Naive B cell (primary cell): ENCODE measurements at regions not wholly inside any gene's neighbourhood (a gene's known extent, or its start where the extent isn't known, plus 50 kb on each side); places are given as distances from the start of the nearest gene placed in this dataset.

Experiments used
- ATAC-seq, 2 donors: fragments of 150-1000 bp; cut with Tn5 transposase; 2 replicates each; pipeline ENCODE4 v1.10.0; 2021; ENCODE audit warnings: low read depth in 2 of 2, mild to moderate bottlenecking in 2 of 2, moderate library complexity in 2 of 2
- DNase-seq: peaks from one replicate; pipeline ENCODE4 v3.0.0; 2022
- H3K27ac Mint-ChIP-seq, 6 donors: one replicate each; pipeline ENCODE4 v1.8.0; 2020 to 2022; ENCODE audit warnings: mild to moderate bottlenecking in 6 of 6, mixed read lengths in 6 of 6, moderate library complexity in 5 of 6, inconsistent platforms in 2 of 6
- H3K27me3 Mint-ChIP-seq, 3 donors: one replicate each; pipeline ENCODE4 v1.8.0; 2021 to 2022; ENCODE audit warnings: mixed read lengths in 3 of 3, mild to moderate bottlenecking in 1 of 3
- H3K36me3 Mint-ChIP-seq, 2 donors: one replicate each; pipeline ENCODE4 v1.8.0; 2020 to 2022; ENCODE audit warnings: mixed read lengths in 2 of 2, inconsistent platforms in 1 of 2, mild to moderate bottlenecking in 1 of 2
- H3K4me1 Mint-ChIP-seq, 3 donors: one replicate each; pipeline ENCODE4 v1.8.0; 2020 to 2022; ENCODE audit warnings: mixed read lengths in 3 of 3, inconsistent platforms in 1 of 3, mild to moderate bottlenecking in 1 of 3, moderate library complexity in 1 of 3
- H3K4me3 Mint-ChIP-seq, 8 donors: one replicate each; pipeline ENCODE4 v1.8.0; 2020 to 2022; ENCODE audit warnings: mild to moderate bottlenecking in 8 of 8, mixed read lengths in 8 of 8, moderate library complexity in 8 of 8, inconsistent platforms in 2 of 8
- H3K9me3 Mint-ChIP-seq, 7 donors: one replicate each; pipeline ENCODE4 v1.8.0; 2020 to 2022; ENCODE audit warnings: mixed read lengths in 7 of 7, mild to moderate bottlenecking in 5 of 7, inconsistent platforms in 2 of 7, moderate library complexity in 1 of 7

DNA sequence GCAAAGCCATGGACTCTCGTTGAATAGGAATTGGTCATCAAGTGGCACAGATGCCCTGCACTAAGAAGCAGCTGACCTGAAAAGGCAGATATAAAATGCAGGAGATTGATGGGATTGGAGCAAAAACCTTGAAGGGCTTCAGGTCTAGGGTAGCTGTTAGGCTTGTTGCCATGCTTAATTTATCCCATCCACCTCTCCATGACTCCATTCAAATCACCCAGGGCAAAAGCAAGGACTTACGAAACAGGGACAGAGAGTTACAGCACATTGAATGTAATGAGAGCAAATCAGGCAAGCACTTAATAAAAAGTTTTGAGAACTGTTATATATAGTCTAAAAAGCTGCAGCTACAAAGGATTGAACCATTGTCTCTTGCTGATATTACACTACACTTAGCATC lies 298.2 kb upstream of the ESRRG start:
- H3K9me3 Mint-ChIP-seq = peaks cover 0 to 8% (median 3%) of the 10 kb centered on the region in 7 donors
- H3K4me1 Mint-ChIP-seq = no peaks in the 10 kb centered on the region
- peaks cover 0 to 7% of the 10 kb centered on the region in 2 donors for H3K36me3 Mint-ChIP-seq
- DNase-seq (no peak), ATAC-seq (no peak)
- no peak overlapping the region for H3K4me3 Mint-ChIP-seq
- peaks cover 14 to 31% (median 17%) of the 10 kb centered on the region in 3 donors for H3K27me3 Mint-ChIP-seq
- H3K27ac Mint-ChIP-seq = no peak overlapping the region

DNA sequence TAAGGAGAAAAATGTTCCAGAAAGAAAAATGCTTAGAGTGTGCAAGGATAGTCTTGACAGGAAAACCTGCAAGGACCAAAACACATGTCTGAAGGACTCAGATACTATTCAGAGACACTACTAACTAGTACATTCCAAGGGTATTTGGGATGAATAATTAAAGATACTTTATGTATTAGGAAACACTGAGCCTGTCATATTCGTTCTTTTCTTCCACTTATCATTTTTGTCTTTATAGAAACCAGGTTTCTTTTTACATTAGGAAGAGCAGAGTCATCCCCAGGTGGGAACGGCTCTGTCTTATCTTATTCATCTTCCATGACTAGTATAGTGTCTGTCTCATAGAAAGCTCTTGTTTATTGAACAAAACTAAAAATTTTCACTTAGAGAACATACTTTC lies 296.2 kb upstream of the ESRRG start:
- DNase-seq (no peak), ATAC-seq (no peak)
- Mint-ChIP-seq H3K4me3 (no peak overlapping the region), H3K4me1 (no peaks in the 10 kb centered on the region), H3K36me3 (peaks cover 0 to 7% of the 10 kb centered on the region in 2 donors), H3K27ac (no peak overlapping the region), H3K9me3 (peaks cover 0 to 6% (median 2%) of the 10 kb centered on the region in 7 donors), H3K27me3 (peaks cover 12 to 25% (median 14%) of the 10 kb centered on the region in 3 donors)

DNA sequence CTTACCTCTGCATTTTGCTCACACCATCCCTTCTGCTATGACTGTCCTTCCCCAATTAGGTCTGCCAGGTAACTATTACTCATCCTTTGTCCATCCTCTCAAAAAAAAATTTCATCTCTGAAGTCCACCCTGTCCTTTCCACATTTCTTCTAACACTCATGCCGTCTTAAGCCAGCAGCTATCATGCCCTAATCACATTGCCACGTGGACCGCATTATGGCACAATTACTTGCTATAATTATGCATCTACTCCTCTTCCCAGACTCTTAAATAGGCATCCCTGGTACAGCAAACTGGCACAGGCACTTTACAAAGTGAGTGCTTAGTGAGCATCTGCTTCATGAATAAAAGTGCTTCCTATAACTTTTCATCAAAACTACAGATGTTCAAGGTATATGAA lies 295.4 kb upstream of the ESRRG start:
- Mint-ChIP-seq H3K4me1 (no peaks in the 10 kb centered on the region), H3K9me3 (peaks cover 0 to 6% (median 0%) of the 10 kb centered on the region in 7 donors), H3K27me3 (peaks cover 8 to 24% (median 11%) of the 10 kb centered on the region in 3 donors), H3K27ac (no peak overlapping the region), H3K4me3 (peak overlapping the region in 1 of 8 donors; percentile 5), H3K36me3 (peaks cover 0 to 7% of the 10 kb centered on the region in 2 donors)
- ATAC-seq (no peak), DNase-seq (no peak)

DNA sequence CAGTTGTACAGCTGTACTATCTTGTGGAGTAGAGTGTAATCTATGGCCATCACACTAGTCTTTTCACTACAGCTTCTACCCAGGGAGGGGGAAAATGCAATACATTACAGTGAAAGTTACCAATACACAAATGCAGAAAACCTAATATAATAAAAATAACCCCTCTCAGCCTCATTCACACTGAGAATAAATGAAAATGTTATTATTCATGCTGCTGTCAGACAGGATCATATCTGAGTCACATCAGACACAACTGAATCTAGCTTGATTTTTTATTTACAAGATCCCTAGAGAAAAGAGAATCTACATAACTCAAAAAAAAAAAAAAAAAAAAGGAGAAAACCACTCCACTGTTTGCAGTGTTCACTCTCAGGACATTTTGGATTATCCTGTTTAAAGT lies 293.9 kb upstream of the ESRRG start:
- Mint-ChIP-seq H3K36me3 (no peaks in the 10 kb centered on the region), H3K4me3 (no peak overlapping the region), H3K27ac (no peak overlapping the region), H3K27me3 (peaks cover 0 to 25% (median 15%) of the 10 kb centered on the region in 3 donors), H3K4me1 (no peaks in the 10 kb centered on the region), H3K9me3 (peaks cover 0 to 3% (median 0%) of the 10 kb centered on the region in 7 donors)
- no peak for DNase-seq
- ATAC-seq = no peak

DNA sequence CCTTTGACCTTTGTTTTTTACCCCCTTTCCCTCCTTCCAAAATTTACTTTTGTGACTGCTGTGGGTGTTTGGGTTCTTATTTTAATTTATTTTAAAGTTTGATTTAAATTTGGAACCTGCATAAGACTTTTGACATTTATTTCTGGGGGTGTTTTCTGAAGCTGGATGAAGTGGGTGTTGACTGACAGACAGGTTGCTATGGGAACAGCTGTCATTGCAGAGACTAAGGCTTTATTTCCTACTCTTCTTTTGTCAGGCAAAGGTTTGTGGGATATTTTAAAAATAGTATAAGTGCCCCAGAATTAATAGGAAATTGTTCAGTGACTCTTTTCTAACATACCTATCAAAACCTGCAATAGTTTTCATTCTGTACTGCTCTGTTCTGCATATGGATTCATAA lies 290.8 kb upstream of the ESRRG start:
- no peaks in the 10 kb centered on the region for H3K36me3 Mint-ChIP-seq
- DNase-seq (no peak), ATAC-seq (no peak)
- H3K4me1 Mint-ChIP-seq = no peaks in the 10 kb centered on the region
- H3K9me3 Mint-ChIP-seq = peaks cover 0 to 5% (median 0%) of the 10 kb centered on the region in 7 donors
- H3K4me3 Mint-ChIP-seq = no peak overlapping the region
- H3K27ac Mint-ChIP-seq = no peak overlapping the region
- peaks cover 0 to 16% (median 4%) of the 10 kb centered on the region in 3 donors for H3K27me3 Mint-ChIP-seq

DNA sequence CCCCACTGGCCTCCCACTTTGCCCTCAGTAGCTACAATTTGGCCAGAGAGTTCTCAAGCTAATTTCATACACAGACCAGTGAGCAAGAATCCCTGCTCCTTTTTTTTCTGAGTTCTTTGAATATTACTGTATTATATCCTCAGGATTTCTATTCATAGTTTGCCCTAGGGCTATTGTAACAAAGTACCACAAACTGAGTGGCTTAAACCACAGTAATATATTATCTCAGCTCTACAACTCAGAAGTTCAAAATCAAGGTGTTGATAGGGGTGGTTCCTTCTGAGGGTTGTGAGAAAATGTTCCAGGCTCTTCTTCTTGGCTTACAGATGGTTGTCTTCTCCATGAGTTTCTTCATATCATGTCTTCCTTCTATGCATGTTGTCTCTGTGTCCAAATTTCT lies 289.4 kb upstream of the ESRRG start:
- Mint-ChIP-seq H3K4me3 (no peak overlapping the region), H3K36me3 (no peaks in the 10 kb centered on the region), H3K4me1 (no peaks in the 10 kb centered on the region), H3K9me3 (peaks cover 0 to 5% (median 0%) of the 10 kb centered on the region in 7 donors), H3K27me3 (peaks cover 0 to 8% (median 7%) of the 10 kb centered on the region in 3 donors), H3K27ac (no peak overlapping the region)
- no peak for DNase-seq
- ATAC-seq = no peak

DNA sequence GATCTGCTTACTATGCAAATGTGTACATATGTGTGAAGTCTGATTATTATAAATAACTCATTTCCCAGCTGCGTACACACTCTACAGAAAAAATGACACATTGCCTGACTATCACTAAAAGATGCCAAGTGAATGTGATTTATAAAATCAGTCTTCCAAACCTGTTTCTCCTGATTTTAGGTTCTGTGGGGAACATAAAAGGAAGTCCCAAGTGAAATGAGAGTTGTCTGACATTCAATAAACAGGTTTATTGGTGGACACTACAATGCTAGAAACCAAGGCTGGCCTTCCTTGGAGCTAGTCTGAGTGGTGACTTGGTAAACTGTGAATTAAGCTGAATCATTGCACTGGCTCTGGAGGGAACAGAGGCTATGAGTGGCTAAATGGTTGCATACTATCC lies 287.9 kb upstream of the ESRRG start:
- Mint-ChIP-seq H3K27me3 (peaks cover 0 to 8% (median 7%) of the 10 kb centered on the region in 3 donors), H3K27ac (no peak overlapping the region), H3K9me3 (peaks cover 0 to 5% (median 0%) of the 10 kb centered on the region in 7 donors), H3K4me3 (no peak overlapping the region), H3K4me1 (no peaks in the 10 kb centered on the region), H3K36me3 (no peaks in the 10 kb centered on the region)
- no peak for ATAC-seq
- DNase-seq = no peak

DNA sequence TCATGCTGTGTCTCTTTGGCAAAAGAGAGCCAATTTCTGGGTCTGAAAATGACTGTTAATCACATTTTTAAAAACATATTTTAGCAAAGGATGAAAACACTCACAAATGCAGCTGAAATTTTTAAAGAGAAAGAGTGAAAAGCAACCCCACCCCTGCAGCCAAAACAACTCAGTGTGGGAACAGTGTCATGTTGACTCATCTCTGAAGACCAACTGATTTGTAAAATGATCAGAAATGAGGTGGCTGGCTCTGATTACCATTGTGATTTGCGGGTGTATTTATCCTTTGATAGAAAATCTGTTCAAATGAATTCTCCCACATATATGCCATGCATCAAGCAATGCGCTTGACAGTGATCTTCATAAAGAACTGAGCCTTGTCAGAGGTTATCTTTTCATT lies 287.0 kb upstream of the ESRRG start:
- Mint-ChIP-seq H3K9me3 (peaks cover 0 to 7% (median 0%) of the 10 kb centered on the region in 7 donors), H3K36me3 (no peaks in the 10 kb centered on the region), H3K4me3 (no peak overlapping the region), H3K27ac (no peak overlapping the region), H3K27me3 (peaks cover 0 to 8% (median 7%) of the 10 kb centered on the region in 3 donors), H3K4me1 (no peaks in the 10 kb centered on the region)
- ATAC-seq (no peak), DNase-seq (no peak)

DNA sequence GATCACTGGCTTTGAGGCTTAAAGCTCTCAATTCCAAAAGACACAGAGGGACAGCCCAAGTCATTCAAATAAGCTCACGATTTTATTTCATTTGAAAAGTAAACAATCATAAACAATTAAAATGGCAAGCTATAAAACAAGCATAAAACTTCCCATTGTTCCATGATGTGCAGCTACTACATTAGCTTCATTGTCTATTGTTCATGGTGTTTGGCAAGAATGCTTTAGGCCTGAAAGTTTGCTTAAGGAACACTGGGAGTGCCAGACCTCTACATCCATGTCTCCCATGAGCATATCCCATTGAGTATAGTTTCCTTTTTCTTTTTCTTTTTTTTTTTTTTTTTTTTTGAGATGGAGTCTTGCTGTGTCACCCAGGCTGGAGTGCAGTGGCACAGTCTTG lies 286.1 kb upstream of the ESRRG start:
- ATAC-seq = no peak
- no peaks in the 10 kb centered on the region for H3K36me3 Mint-ChIP-seq
- H3K27me3 Mint-ChIP-seq = peaks cover 0 to 8% (median 7%) of the 10 kb centered on the region in 3 donors
- no peak overlapping the region for H3K27ac Mint-ChIP-seq
- H3K9me3 Mint-ChIP-seq = peaks cover 0 to 12% (median under 1%) of the 10 kb centered on the region in 7 donors
- no peak for DNase-seq
- no peaks in the 10 kb centered on the region for H3K4me1 Mint-ChIP-seq
- H3K4me3 Mint-ChIP-seq = no peak overlapping the region

DNA sequence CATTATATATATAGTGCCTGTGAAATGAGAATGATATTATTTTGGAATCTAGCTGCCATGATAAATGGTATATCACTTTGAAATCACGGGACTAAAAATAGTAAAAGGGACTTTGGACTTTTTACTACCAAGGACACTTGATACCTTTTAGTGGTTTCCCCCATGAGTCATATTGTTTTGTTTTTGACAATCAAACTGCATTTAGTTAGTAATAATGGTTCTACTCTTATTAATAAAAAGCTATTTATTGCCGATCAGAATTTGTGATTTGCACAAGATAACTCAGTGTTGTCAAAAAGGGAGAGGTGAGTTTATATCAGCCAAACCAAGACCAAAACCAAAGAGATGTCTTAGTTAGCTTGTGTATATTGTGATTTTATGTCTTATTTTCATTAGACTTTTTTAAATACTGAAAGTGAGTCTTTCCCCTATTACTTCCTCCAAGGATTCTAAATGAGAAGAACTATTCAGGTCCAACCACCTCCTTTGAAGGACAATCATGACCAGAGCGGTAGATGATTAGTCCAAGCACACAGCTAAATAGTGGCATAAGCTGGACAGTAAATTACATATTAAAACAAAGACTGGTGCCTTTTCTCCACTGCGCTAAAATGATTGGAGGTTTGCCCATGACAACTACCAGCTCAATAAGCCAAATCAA lies 281.7 kb upstream of the ESRRG start:
- H3K27me3 Mint-ChIP-seq = peaks cover 0 to 3% (median 0%) of the 10 kb centered on the region in 3 donors
- H3K4me1 Mint-ChIP-seq = no peaks in the 10 kb centered on the region
- peaks cover 0 to 11% (median 6%) of the 10 kb centered on the region in 7 donors for H3K9me3 Mint-ChIP-seq
- H3K36me3 Mint-ChIP-seq = no peaks in the 10 kb centered on the region
- no peak overlapping the region for H3K4me3 Mint-ChIP-seq
- ATAC-seq (no peak), DNase-seq (no peak)
- H3K27ac Mint-ChIP-seq = no peak overlapping the region

DNA sequence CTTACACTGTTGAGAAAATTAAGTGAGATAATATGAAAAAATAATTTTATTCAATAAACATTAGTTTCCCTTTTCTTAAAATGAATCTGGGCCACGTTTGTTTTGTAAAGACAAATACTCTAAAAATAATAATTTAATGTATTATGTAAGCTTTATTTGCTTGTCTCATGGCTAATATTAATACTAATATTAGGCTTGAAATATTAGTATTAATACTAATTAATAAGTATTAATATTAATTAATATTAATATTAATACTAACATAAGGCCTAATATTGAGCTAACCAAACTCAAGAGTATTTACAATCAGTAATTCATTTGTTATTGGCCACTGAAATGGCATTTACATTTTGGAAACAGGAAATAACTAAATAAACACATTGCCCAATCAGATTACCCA lies 280.1 kb upstream of the ESRRG start:
- no peaks in the 10 kb centered on the region for H3K4me1 Mint-ChIP-seq
- peaks cover 0 to 3% (median 0%) of the 10 kb centered on the region in 3 donors for H3K27me3 Mint-ChIP-seq
- DNase-seq (no peak), ATAC-seq (no peak)
- no peak overlapping the region for H3K4me3 Mint-ChIP-seq
- H3K36me3 Mint-ChIP-seq = no peaks in the 10 kb centered on the region
- H3K27ac Mint-ChIP-seq = no peak overlapping the region
- H3K9me3 Mint-ChIP-seq = peaks cover 0 to 11% (median 6%) of the 10 kb centered on the region in 7 donors

DNA sequence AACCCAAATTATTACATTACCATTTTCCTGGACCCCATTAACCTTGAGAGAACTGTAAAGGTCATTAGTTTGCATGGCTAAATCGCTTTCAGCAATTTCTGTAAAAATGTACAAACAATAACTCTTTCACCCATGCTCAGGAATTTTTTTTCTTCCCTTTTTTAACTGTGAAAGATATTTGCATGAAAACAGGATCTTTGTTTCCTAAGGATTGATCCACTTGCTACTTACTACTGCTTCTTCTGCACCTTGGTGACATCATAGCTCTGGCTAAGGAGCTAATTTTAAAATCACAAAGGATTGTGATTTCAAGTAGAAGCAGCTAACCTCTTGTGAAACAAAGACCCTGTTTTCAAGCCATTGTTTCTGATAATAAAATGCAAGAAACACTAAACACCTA lies 274.6 kb upstream of the ESRRG start:
- no peak for ATAC-seq
- H3K4me3 Mint-ChIP-seq = no peak overlapping the region
- no peak overlapping the region for H3K27ac Mint-ChIP-seq
- DNase-seq = no peak
- H3K4me1 Mint-ChIP-seq = no peaks in the 10 kb centered on the region
- peaks cover 0 to 8% (median 3%) of the 10 kb centered on the region in 7 donors for H3K9me3 Mint-ChIP-seq
- H3K27me3 Mint-ChIP-seq = no peaks in the 10 kb centered on the region
- no peaks in the 10 kb centered on the region for H3K36me3 Mint-ChIP-seq

DNA sequence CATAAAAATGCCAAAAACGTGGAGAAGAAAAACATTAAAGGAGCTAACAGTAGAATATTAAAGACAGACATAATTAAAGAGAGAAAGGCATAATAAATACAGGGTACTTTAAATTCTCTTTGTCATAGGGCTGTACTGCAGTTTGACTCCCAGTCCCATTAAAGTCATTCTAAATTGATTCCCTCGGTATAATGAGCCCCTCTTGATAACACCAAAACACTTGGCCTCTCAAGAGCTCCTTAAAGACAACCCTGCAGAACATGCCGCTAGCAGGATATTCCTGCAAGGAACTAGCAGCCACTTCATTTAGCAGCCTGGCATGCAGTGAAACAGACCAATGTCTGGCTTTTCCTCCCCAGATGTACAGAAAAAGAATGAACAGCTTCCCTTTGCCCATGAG lies 273.8 kb upstream of the ESRRG start:
- DNase-seq = no peak
- Mint-ChIP-seq H3K4me3 (no peak overlapping the region), H3K27me3 (no peaks in the 10 kb centered on the region), H3K27ac (no peak overlapping the region), H3K36me3 (no peaks in the 10 kb centered on the region), H3K9me3 (peaks cover 0 to 11% (median 5%) of the 10 kb centered on the region in 7 donors), H3K4me1 (no peaks in the 10 kb centered on the region)
- no peak for ATAC-seq

DNA sequence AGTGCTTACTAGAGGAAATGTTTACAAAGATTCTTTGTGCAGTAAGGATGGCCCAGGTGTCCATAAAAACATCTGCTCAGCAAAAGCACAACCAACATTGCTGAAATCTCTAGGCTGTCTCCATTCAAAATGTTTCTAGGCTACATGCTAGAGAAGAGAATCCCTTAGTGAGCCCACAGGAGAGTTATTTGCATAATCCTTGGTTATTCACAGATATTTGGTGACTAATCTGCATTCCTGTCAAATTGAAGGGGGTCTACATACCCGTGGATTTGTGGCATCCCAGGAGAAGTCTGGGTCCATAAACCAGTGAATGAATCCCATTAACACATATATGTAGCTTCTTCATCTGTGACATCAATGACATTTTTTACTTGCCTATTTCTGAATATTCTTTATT lies 261.3 kb upstream of the ESRRG start:
- H3K36me3 Mint-ChIP-seq = no peaks in the 10 kb centered on the region
- H3K27ac Mint-ChIP-seq = no peak overlapping the region
- peaks cover 0 to 5% (median 1%) of the 10 kb centered on the region in 7 donors for H3K9me3 Mint-ChIP-seq
- ATAC-seq (no peak), DNase-seq (no peak)
- H3K27me3 Mint-ChIP-seq = peaks cover 0 to 4% (median 0%) of the 10 kb centered on the region in 3 donors
- no peaks in the 10 kb centered on the region for H3K4me1 Mint-ChIP-seq
- no peak overlapping the region for H3K4me3 Mint-ChIP-seq
